ENCODE measurements at regions not wholly inside any gene's neighbourhood (a gene's known extent, or its start where the extent isn't known, plus 50 kb on each side); places are given as distances from the start of the nearest gene placed in this dataset.
"Not testable (repeated sequence)": the region's sequence is repeated elsewhere in the genome, so short reads cannot be mapped to it uniquely, and the experiment has no call there.

DNA sequence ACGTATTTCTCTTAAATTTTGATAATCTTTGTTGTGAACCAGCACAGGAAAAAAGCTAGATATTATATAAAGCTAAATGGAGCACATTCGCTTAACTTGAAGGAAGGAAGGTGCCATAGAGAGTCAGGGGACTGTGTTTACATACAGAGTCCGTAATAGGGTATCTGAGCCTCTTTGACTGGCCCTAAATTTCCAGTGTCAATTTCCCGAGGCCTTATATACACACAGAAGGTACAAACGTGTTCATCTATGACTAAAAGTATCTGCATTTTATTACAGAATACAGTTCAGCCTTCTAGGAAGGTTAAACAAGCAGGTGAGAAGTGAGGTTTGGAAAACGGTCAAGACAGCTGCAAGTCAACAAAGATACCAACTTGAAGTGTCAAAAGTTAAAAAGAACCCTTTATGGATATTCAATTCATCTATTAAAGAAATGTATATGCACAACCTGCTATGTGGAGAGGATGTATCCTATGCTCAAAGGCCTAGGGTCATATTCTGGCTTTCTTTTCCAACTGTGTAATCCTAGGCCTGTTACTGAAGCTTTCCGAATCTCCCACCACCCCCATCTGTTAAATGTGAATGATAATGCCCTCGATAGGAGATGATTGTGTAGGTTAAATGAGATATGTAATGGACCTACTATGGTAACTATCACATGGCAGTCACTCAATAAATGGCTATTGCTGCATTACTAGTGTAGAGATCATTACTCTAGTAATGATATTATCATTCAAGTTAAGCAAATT is 263.7 kb upstream of the MAF start:
- DNase-seq = no peak

DNA sequence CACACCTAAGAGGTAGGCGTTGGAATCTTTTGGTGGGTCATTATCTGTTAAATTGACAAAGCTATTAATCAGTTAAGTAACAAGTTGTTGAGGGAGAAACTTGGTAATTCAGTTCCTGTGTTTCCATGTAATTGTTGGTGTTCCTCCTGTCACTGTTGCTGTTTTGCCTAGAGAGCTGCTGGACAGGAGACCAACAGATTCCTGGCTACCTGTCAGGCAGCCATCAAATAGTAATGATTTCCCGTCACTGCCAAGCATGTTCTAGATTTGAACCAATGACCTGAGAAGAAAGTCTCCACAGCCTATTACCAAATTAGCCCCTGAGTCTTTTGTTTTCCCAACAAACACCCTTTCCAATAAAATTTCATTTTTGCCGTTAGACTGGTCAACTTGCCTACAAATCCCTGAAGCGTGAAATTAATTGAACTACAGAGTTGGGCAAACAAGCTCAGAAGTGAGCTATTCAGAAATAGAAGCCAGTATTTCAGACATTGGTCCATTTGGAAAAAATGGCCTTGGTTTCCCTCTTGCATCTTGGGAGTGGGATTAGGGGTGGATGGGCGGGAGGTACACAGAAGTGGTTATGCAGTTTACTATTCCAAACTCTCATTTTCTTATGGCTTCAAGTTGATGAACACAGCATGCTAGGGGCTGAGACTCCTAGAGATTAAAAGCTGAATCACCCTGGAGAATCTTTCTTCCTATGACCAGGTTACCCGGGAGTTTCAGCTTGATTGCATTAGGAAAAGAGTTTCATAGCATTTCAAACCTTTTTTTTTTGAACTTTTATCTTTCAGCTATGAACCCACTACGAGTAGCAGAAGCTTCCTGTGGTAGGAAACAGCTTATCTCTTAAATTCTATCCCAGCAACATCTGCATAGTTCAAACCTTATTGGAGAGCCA is 262.8 kb upstream of the MAF start:
- no peak for DNase-seq

DNA sequence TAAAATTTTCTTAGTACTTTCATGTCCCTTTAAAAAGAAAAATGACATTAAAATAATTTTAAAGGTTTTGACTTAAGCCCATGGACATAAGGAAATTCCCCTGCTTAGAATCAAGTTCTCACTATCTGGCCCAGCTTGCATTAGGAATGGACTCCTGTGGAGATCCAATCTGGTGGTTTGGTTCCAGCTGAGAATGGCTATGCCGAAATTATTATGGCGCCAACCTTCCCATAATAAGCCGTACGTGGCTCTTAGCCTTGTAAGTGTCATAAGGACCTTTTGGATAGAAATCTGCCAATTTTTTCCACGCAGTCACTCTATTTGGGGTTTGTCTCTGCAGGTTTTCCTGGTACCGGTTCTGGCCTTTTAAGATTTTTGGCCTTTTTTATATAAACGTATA is 262.1 kb upstream of the MAF start:
- DNase-seq = no peak

DNA sequence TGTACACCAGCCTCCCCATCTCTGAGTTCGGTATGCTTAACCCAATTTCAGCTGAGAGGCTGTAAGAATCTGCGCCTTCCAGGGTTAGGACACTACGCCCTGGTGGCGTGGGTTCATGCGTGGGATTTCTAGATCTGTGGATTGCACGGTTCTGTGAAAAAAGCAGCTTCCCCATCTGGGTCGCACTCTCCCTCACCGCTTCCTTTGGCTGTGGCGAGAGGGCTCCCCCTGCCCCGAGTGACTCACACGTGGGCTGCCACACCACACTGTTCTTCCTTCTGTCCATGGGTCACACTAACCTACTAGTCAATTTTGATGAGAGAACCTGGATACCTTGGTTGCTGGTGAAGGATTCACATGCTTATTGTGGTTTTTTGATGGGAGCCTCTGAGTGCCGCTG is 256.0 kb upstream of the MAF start:
- no peak for DNase-seq

DNA sequence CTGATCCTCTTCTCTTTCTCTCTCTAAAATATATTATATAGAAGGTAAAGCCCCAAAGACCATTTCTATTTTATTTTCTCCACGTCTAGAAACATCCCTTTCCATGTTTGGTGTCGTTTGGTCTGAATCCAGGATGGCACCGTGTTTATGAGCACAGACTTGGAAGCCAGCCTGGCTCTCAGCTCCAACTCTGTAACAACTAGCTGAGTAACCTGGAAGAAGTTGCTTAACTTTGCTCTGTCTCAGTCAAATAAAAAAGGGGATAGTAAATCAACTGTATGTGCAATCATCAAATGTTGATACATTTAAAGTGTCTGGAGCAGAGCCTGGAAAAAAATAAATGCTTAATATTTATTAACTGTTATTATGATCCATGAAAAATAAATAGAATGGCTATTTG is 249.8 kb upstream of the MAF start:
- no peak for DNase-seq

DNA sequence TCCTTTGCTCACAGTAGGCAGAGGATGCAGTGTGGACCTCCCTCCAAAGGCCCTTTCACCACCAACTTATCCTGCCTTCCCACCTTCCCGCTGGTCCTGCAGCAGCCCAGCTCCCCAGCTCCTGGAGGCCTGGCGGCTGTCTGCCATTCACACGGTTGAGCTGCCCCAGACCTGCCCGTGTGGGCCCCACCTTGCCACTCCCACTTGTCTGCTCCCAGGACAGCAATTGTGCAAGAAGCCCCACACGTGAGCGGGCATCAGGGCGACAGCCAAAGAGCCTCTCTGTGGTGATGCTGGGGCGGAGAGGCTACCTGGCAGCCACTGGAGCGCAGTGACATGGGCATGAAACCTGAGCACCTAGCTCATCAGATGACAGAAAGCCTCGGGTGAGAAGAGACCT is 248.6 kb upstream of the MAF start:
- peak; percentile 12 for DNase-seq

DNA sequence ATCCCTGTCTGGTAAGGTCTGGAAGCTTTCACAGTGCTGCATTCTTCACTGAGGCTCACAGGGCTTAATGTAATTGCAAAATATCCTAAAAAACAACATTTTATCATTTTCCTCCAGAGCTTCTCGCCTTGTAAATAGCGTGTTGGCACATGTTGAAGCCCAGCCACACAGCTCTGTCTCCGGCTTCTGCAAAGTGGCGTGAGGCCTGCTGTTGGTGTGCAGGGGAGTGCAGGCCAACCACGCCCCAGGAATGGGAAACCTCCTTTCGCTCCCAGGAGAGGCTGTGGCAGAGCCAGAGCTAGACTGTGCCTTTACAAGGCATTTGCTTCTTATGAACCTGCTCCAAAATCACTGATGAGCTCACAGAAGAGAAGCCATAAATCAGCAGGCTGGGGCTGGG is 248.2 kb upstream of the MAF start:
- no peak for DNase-seq

DNA sequence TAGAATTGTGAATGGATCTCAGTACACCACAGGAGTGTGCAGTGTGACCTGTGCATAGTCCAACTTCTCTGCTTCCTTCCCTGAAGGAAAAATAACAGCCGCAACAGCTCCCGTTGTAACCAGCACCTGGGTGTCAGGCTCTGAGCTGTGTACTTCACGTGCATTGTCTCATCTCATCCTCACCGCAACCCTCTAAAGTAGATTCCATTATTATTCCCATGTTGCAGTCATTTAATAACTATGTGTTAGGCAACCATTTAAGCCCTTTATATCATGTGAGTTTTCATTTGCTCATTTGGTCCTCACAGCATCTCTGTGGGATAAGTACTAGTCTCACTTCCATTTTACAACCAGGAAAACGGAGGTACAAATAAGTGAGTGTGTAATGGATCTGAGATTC is 247.0 kb upstream of the MAF start:
- no peak for DNase-seq

DNA sequence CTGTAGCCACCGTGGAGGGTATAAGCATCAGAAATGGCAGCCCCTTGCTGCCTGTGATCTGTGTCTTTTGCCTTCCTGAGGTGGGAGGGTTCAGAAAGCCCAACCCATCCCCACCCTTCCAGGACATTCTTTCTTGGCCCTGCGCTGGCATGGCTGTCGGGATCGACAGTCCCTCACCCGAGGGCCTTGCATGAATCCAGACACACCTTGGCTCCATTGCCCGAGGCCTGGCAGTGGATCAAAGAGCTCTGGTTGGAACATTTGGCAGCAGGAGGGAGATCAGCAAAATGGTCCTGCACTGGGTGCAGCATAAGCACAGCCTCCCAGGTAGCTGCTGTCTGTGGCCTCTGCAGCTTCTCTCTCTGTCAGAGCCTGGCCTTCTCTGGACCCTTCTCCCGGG is 246.6 kb upstream of the MAF start:
- no peak for DNase-seq

DNA sequence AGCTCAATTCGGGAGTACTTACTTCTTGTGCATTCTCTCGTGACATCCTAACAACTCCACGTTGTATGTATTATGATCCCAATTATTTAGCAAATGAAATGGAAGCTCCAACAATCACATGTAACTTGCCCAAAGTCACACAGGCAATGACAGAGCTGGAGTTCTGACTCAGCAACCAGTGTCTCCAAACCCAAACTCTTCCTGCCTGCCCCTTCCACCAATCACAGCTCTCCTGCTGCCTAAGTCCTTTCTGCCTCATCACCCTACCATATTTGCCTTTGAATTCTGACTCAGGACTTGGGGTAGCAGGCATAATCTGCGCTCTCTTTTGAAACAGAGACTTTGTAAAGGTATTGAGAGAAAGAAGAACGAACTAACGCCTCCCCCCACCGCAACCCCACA is 245.2 kb upstream of the MAF start:
- no peak for DNase-seq

DNA sequence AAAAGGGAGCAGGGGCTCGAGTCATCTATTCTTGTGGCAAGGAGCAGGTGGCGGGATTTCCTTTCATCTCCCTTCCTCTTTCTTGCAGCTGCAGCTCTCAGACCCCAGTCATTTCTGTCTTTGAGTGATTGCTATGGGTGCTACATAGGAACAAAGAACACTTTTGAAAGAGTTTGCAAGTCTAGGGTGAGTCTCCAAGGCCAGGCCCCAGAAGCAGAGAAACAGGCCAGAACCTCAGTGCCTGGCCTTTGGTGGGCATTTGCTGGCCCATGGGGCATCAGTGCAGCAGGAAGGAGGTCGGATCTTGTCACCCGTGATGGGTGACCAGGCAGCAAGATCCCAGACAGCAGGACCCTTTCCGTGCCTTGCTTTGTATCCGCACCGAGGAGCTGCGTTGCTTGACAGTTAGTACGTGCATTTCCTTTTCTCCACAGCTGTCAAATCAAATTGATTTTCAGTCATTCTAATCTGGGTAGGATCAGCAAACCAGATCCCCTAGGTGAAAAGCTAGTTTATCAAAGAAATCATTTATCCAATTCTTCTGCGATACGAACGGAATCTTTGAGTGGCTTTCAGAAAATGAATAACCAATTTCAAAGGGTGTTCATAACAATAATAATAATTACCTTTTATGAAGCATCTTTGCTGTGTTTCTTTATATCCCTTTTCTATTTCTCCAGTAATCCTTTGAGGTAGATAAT is 244.6 kb upstream of the MAF start:
- no peak for DNase-seq

DNA sequence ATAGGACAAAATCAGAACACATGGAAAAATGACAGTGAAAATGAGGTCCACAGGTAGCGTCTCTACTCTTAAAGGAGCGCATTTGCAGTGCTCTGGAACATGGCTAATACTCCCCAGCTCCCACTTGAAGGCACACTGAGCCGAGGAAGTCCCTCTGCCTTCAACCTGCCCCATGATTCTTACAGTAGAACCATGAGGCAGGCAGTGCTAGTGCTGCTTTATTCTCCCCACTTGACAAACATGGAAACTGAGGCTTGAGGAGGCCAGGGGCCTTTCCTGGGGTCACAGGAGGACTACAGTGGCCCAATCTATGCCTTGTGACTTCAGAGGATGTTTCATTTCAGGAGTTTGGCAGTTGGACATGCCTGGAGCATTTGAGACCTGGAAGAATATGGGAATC is 244.1 kb upstream of the MAF start:
- DNase-seq = no peak

DNA sequence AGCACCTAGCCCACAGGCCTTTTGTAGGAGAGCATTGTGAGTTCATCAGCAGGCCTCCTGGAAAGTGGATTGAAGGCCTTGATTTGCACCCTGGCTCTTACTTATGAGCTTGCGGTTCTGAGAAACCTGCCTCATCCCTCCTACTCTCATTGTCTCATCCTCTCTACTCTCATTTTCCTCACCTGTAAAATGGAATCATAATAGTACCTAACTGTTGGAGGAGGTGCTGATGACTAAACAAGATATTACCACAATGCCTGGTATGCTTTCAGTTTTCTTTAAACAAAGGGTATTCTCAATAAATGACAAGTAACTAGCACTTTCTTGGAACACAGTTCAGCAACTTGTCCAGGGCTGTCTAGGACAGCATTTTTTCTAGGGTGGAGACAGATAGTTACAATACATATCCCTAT is 243.1 kb upstream of the MAF start:
- no peak for DNase-seq

DNA sequence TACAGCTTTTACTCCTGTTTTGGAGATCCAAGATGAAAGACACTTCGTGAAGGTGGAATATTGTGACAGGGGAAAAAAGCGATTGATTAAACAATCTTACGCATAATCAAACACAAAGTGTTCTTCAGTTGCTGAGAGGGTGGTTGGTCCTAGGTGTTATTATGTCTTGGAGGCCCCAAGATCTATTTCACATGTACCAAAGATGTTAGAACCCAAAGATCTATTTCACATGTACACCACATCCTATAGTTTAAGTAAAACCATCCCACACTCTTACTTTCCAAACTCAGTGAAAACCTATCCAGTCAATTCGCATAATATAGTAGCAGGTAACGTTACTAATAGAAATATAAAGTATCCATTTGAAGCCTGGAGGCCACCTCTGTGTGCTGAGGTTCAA is 242.6 kb upstream of the MAF start:
- DNase-seq = no peak

DNA sequence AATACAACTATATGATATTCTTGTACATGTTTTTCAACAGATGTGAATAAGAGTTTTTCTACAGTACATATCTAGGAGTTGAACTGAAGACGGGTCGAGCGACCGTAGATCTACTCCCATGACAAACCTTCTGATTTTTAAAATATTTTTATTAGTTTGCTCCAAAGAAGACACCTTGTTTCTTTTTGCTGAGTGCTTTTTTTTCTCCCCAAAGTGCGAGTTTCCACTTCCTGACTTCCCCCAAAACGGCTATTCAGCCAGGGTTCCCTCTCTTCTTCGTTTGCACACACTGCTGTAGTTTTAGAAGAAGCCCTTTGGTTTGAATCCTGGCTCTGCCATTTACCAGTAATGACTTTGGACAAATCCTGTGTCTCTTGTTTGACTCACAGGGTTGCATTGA is 241.7 kb upstream of the MAF start:
- DNase-seq = no peak

DNA sequence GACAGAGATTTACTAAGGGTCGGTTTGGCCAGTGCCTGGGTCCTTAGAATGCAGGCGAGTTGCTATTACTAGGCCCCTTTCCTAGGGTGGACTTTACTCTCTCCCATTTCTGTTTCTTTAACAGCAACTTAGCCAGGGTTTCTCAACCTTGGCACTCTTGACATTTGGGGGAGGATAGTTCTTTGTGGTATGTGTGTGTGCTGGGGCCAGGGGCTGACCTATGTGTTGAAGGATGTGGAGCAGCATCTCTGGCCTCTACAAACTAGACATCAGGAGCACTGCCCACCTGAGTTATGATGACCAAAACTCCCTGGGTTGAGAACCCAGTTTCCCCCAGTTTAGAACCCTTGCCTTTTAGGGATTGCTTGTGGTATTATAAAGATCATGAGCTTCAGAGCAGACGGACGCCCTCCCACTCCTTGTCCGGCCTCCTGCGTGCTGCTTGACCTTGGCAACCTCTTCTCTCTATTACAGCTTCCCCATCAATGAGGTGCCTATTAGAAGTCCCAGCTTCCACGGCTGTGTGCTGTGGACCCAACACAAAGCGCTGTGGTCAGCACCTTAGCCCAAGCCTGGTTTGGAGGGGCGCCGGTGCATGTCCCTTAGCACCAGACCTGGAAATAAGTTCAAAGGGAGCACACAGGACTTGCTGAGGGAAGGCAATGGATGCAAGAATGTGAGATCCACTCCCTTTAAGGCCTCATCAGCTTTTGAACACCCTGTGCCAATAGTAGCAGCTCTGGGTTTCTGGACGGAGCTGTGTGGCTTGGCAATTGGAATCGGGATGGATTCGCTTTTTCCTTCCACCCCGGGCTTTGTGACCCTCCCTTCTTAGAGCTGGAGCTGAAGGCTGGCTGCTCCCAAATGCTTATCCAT is 239.2 kb upstream of the MAF start:
- no peak for DNase-seq

DNA sequence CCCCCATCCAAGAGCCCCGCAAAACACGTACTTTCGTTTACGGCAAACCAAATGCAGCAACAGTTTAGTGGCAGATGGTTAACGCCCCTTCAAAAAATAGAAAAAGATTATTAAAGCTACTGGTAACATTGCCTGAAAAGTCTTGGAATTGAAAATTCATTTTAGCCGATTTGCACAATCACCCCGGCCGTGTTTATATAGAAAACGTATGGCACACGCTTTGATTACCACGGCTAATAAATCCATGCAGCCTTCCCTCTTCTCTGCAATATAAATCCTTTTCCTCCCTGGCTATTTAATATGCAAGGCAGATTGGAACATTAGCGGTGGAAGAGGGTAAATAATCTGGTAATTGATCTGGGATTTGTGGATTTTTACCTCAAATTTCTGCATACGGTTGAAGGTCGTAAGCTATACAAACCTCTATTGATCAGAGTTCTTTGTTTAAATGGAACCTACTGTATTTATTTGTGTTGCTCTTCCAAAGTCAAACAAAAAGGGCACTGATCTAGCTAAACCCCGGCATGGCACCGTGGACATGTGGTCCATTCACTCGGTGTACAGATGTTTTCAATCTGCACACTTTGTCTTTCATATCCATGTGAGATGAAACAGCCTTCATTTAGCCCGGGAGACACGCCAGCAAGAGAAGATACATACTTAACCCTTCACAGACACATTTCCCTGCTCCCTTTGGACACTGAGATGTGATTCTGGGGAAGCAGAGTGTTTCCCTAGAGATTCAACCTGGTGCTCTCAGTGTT is 238.1 kb upstream of the MAF start:
- DNase-seq = peak; percentile 11

DNA sequence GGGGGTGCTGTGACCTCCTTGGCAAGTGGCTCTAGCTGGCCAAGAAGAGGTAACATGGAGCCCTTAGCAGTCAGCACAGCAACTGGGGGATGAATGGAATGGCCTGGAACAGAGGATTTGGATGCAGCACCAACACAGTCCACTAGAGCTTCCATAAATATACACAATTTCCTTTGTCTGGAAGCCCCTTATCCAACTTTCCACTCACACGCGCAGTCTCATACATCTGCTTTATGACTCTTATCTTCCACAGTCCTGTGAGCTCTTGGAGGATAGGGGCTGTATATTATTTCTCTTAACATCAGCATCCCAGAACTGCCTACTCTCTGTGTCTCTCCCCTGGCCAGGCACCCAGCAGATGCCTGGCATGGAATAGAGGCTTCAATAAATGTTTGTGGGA is 235.6 kb upstream of the MAF start:
- no peak for DNase-seq

DNA sequence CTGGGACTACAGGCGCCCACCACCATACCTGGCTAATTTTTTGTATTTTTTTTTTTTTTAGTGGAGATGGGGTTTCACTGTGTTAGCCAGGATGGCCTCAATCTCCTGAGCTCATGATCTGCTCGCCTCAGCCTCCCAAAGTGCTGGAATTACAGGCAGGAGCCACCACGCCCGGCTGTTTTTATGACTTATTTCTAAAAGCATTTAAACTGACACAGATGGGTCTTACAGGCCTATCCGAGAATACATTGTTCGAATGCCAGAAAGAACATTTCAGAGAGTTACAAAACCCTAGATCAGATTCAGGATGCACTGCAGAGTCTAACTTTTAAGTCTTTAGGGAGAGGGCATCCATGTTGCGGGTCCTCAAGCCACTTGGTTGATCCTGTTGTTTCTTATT is 234.7 kb upstream of the MAF start:
- DNase-seq = no peak

DNA sequence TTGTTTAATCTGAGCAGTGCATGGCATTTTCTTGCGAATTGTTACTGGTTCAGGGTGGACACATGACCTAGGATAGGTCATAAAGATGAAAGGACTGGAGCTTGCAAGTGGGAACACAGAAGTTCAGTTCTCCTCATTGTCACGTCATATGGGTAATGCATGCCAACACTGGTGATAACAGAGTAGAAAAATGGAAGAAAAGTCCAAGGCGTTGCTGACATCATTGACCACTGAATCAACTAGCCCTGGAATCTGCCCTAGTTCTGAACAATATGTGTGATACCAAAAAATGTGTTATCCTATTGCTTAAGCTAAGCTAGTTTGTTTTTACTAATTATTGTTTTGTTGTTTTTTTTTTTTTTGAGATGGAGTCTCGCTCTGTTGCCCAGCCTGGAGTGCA is 234.2 kb upstream of the MAF start:
- DNase-seq = no peak

DNA sequence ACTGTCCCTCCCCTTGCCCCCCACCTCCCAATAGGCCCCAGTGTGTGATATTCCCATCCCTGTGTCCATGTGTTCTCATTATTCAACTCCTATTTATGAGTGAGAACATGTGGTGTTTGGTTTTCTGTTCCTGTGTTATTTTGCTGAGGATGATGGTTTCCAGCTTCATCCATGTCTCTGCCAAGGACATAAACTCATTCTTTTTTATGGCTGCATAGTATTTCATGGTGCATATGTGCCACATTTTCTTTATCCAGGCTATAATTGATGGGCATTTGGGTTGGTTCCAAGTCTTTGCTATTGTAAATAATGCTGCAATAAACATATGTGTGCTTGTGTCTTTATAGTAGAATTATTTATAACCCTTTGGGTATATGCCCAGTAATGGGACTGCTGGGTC is 233.5 kb upstream of the MAF start:
- not testable (repeated sequence) for DNase-seq

Measured in renal pelvis (tissue), 1 donor.